GM12891 (cell line): ENCODE measurements at regions not wholly inside any gene's neighbourhood (a gene's known extent, or its start where the extent isn't known, plus 50 kb on each side); places are given as distances from the start of the nearest gene placed in this dataset.

Experiments
- PAX5 ChIP-seq: IDR thresholded peaks from 2 replicates; pipeline ENCODE4 v1.6.1; 2011; ENCODE audit warnings: low read length, moderate library complexity, mild to moderate bottlenecking; ENCODE audit not compliant: insufficient read depth, severe bottlenecking
- POLR2A ChIP-seq: IDR thresholded peaks from 2 replicates; pipeline ENCODE4 v1.6.1; 2011; ENCODE audit warnings: low read depth, low read length, control low read depth
- POLR2AphosphoS5 ChIP-seq: IDR thresholded peaks from 2 replicates; pipeline ENCODE4 v1.6.1; 2011; ENCODE audit warnings: low read depth, low read length, control low read depth
- SPI1 ChIP-seq: IDR thresholded peaks from 2 replicates; pipeline ENCODE4 v1.6.1; 2011; ENCODE audit warnings: low read depth, low read length, control low read depth
- TAF1 ChIP-seq: IDR thresholded peaks from 2 replicates; pipeline ENCODE4 v1.6.1; 2011; ENCODE audit warnings: low read depth, low read length, control low read depth

- no peak for TF ChIP-seq POLR2AphosphoS5
- TF ChIP-seq POLR2A = no peak
- no peak for TF ChIP-seq PAX5
- TF ChIP-seq SPI1 = no peak
- no peak for TF ChIP-seq TAF1
These were observed 148.3 kb upstream of the ADAMTS9 start for GRCh38 chr3:64836097-64836496.
